ENCODE measurements at regions not wholly inside any gene's neighbourhood (a gene's known extent, or its start where the extent isn't known, plus 50 kb on each side); places are given as distances from the start of the nearest gene placed in this dataset.
"Not testable (repeated sequence)": the region's sequence is repeated elsewhere in the genome, so short reads cannot be mapped to it uniquely, and the experiment has no call there.

GRCh38 chr10:47626975-47627374, 103.5 kb upstream of the AGAP9 start:
- DNase-seq, result not testable (repeated sequence)

- DNase-seq, result not testable (repeated sequence)
Observed at GRCh38 chr10:47622719-47623118, 99.3 kb upstream of the AGAP9 start.

- peak in 2 of 51 donors; percentile 14 to 28 for DNase-seq
Observed at GRCh38 chr10:47619300-47620012, 96.0 kb upstream of the AGAP9 start.

GRCh38 chr10:47609311-47609710, 85.9 kb upstream of the AGAP9 start:
- DNase-seq, result not testable (repeated sequence)

- DNase-seq, result not testable (repeated sequence)
Observed at GRCh38 chr10:47605791-47606773, 82.6 kb upstream of the AGAP9 start.

GRCh38 chr10:47600604-47601003, 77.2 kb upstream of the AGAP9 start:
- not testable (repeated sequence) for DNase-seq

GRCh38 chr10:47600127-47600526, 76.7 kb upstream of the AGAP9 start:
- DNase-seq, result not testable (repeated sequence)

GRCh38 chr10:47599657-47600056, 76.2 kb upstream of the AGAP9 start:
- not testable (repeated sequence) for DNase-seq

- DNase-seq, result not testable (repeated sequence)
Observed at GRCh38 chr10:47593805-47594204, 70.4 kb upstream of the AGAP9 start.

- DNase-seq, result not testable (repeated sequence)
Observed at GRCh38 chr10:47593129-47593528, 69.7 kb upstream of the AGAP9 start.

GRCh38 chr10:47590956-47591355, 67.5 kb upstream of the AGAP9 start:
- not testable (repeated sequence) for DNase-seq

- DNase-seq, result not testable (repeated sequence)
Observed at GRCh38 chr10:47590534-47590933, 67.1 kb upstream of the AGAP9 start.

GRCh38 chr10:47582051-47582450, 58.6 kb upstream of the AGAP9 start:
- not testable (repeated sequence) for DNase-seq

- not testable (repeated sequence) for DNase-seq
Observed at GRCh38 chr10:47580063-47580462, 56.6 kb upstream of the AGAP9 start.

- not testable (repeated sequence) for DNase-seq
Observed at GRCh38 chr10:47578547-47578946, 55.1 kb upstream of the AGAP9 start.

All from hypothalamus (tissue), 51 donors.